Esophagus muscularis mucosa (tissue), 4 donors: ENCODE measurements at regions not wholly inside any gene's neighbourhood (a gene's known extent, or its start where the extent isn't known, plus 50 kb on each side); places are given as distances from the start of the nearest gene placed in this dataset.
"Not testable (repeated sequence)": the region's sequence is repeated elsewhere in the genome, so short reads cannot be mapped to it uniquely, and the experiment has no call there.

ENCODE experiments used
- DNase-seq: peaks from one replicate; pipeline ENCODE4 v3.0.0-alpha.2; 2017; ENCODE audit errors: extremely low spot score
- H3K27ac ChIP-seq, 4 donors: fragments of 200-600 bp; sonication (generic); replicated peaks in 1 of 4; 1 replicate in 3 of 4; 2 replicates in 1 of 4; pipeline ENCODE4 v1.5.1; 2016 to 2019; ENCODE audit warnings: mild to moderate bottlenecking in 1 of 4
- H3K27me3 ChIP-seq, 4 donors: fragments of 200-600 bp; sonication (generic); one replicate each; pipeline versions ENCODE4 v1.5.1 to v1.6.0; 2016 to 2019
- H3K36me3 ChIP-seq, 4 donors: fragments of 200-600 bp; sonication (generic); one replicate each; pipeline ENCODE4 v1.5.1; 2016 to 2019
- H3K4me1 ChIP-seq, 4 donors: fragments of 200-600 bp; sonication (generic); one replicate each; pipeline ENCODE4 v1.5.1; 2016 to 2019
- H3K4me3 ChIP-seq, 4 donors: fragments of 200-600 bp; sonication (generic); 1 replicate in 2 of 4; 2 replicates in 2 of 4; pipeline ENCODE4 v1.5.1; 2016 to 2019; ENCODE audit warnings: mild to moderate bottlenecking in 4 of 4, moderate library complexity in 1 of 4
- H3K9me3 ChIP-seq, 4 donors: fragments of 200-600 bp; sonication (generic); 1 replicate in 3 of 4; 2 replicates in 1 of 4; pipeline ENCODE4 v1.5.1; 2016 to 2019
- CTCF ChIP-seq, 3 experiments: fragments of 200-600 bp in 2 of 3; fragments of 450-650 bp in 1 of 3; sonication (generic) in 2 of 3; IDR thresholded peaks; one replicate each; pipeline ENCODE4 v1.5.1; 2017 to 2019; ENCODE audit warnings: antibody characterized with exemption in 3 of 3, mild to moderate bottlenecking in 2 of 3, moderate library complexity in 1 of 3
- EP300 ChIP-seq: sonication (generic); formaldehyde crosslinking; IDR thresholded peaks from one replicate; pipeline ENCODE4 v1.6.1; 2017; ENCODE audit warnings: antibody characterized with exemption
- POLR2A ChIP-seq: fragments of 450-650 bp; IDR thresholded peaks from one replicate; pipeline ENCODE4 v1.6.1; 2017; ENCODE audit warnings: antibody characterized with exemption, moderate library complexity, mild to moderate bottlenecking, low read depth
- POLR2AphosphoS5 ChIP-seq, 2 donors: sonication (generic); formaldehyde crosslinking; IDR thresholded peaks; one replicate each; pipeline ENCODE4 v1.6.1; 2017; ENCODE audit warnings: antibody characterized with exemption in 2 of 2
- WGBS: methylation state at CpG from one replicate; pipeline ENCODE4 v1.1.5; 2018; 5-methylcytosine and 5-hydroxymethylcytosine counted together
- intact Hi-C: fragments of 100-400 bp; cut with DNase I; formaldehyde crosslinking; loops from one replicate; pipeline ENCODE4 v1.15.1; 2023

- Histone ChIP-seq H3K36me3 (no peaks in the 10 kb centered on the region), H3K9me3 (no peaks in the 10 kb centered on the region), H3K4me3 (no peak overlapping the region), H3K4me1 (no peaks in the 10 kb centered on the region), H3K27ac (no peak overlapping the region), H3K27me3 (no peaks in the 10 kb centered on the region)
- DNase-seq, result no peak
- no peak for TF ChIP-seq EP300
- no peak for TF ChIP-seq POLR2AphosphoS5 (IDR thresholded peaks at IDR 0.05)
- intact Hi-C loops, result no loop called here
- 87% methylated on average over 1 of the region's 1 CpG for WGBS
Observed at GRCh38 chr6:130494729-130495128, 128.9 kb downstream of the TMEM200A start.

- Histone ChIP-seq H3K36me3 (no peaks in the 10 kb centered on the region), H3K9me3 (no peaks in the 10 kb centered on the region), H3K4me1 (no peaks in the 10 kb centered on the region), H3K4me3 (no peak overlapping the region), H3K27ac (no peak overlapping the region), H3K27me3 (no peaks in the 10 kb centered on the region)
- 88% methylated on average over 6 of the region's 6 CpGs for WGBS
- intact Hi-C loops, result no loop called here
- no peak for DNase-seq
- TF ChIP-seq POLR2AphosphoS5 (IDR thresholded peaks at IDR 0.05), result no peak
Observed at GRCh38 chr6:130500693-130501092, 134.9 kb downstream of the TMEM200A start.

GRCh38 chr6:130503146-130503545 lies 137.3 kb downstream of the TMEM200A start:
- Histone ChIP-seq H3K36me3 (no peaks in the 10 kb centered on the region), H3K9me3 (no peaks in the 10 kb centered on the region), H3K27ac (no peak overlapping the region), H3K4me3 (no peak overlapping the region), H3K27me3 (no peaks in the 10 kb centered on the region), H3K4me1 (no peaks in the 10 kb centered on the region)
- intact Hi-C loops, result no loop called here
- TF ChIP-seq POLR2A (no peak), POLR2AphosphoS5 (IDR thresholded peaks at IDR 0.05) (no peak), EP300 (no peak), CTCF (IDR thresholded peaks at IDR 0.05) (no peak)
- DNase-seq, result no peak

- H3K4me3 ChIP-seq, result no peak overlapping the region
- WGBS, result 52% methylated on average over 4 of the region's 4 CpGs
- intact Hi-C loops, result no loop called here
- no peaks in the 10 kb centered on the region for H3K36me3 ChIP-seq
- H3K9me3 ChIP-seq, result no peaks in the 10 kb centered on the region
- H3K27me3 ChIP-seq, result no peaks in the 10 kb centered on the region
- H3K27ac ChIP-seq, result no peak overlapping the region
- DNase-seq, result no peak
- no peaks in the 10 kb centered on the region for H3K4me1 ChIP-seq
- TF ChIP-seq EP300, result no peak
- TF ChIP-seq POLR2A, result no peak
- TF ChIP-seq CTCF (IDR thresholded peaks at IDR 0.05), result no peak
- no peak for TF ChIP-seq POLR2AphosphoS5 (IDR thresholded peaks at IDR 0.05)
Observed at GRCh38 chr6:130505808-130506598, 140.2 kb downstream of the TMEM200A start.

GRCh38 chr6:130507005-130507665 lies 141.3 kb downstream of the TMEM200A start:
- DNase-seq, intact Hi-C loops, H3K4me3 ChIP-seq, H3K27me3 ChIP-seq, H3K4me1 ChIP-seq, H3K27ac ChIP-seq, H3K36me3 ChIP-seq, H3K9me3 ChIP-seq: not testable (repeated sequence)
- WGBS, result 61% methylated on average over 5 of the region's 5 CpGs

- TF ChIP-seq EP300 (no peak), CTCF (IDR thresholded peaks at IDR 0.05) (no peak), POLR2A (no peak), POLR2AphosphoS5 (IDR thresholded peaks at IDR 0.05) (no peak)
- Histone ChIP-seq H3K4me1 (no peaks in the 10 kb centered on the region), H3K9me3 (no peaks in the 10 kb centered on the region), H3K4me3 (no peak overlapping the region), H3K27me3 (no peaks in the 10 kb centered on the region), H3K27ac (no peak overlapping the region), H3K36me3 (no peaks in the 10 kb centered on the region)
- WGBS, result 48% methylated on average over 4 of the region's 4 CpGs
- intact Hi-C loops, result no loop called here
- DNase-seq, result no peak
Observed at GRCh38 chr6:130507666-130508028, 141.8 kb downstream of the TMEM200A start.
